ENCODE measurements at regions not wholly inside any gene's neighbourhood (a gene's known extent, or its start where the extent isn't known, plus 50 kb on each side); places are given as distances from the start of the nearest gene placed in this dataset.

DNA sequence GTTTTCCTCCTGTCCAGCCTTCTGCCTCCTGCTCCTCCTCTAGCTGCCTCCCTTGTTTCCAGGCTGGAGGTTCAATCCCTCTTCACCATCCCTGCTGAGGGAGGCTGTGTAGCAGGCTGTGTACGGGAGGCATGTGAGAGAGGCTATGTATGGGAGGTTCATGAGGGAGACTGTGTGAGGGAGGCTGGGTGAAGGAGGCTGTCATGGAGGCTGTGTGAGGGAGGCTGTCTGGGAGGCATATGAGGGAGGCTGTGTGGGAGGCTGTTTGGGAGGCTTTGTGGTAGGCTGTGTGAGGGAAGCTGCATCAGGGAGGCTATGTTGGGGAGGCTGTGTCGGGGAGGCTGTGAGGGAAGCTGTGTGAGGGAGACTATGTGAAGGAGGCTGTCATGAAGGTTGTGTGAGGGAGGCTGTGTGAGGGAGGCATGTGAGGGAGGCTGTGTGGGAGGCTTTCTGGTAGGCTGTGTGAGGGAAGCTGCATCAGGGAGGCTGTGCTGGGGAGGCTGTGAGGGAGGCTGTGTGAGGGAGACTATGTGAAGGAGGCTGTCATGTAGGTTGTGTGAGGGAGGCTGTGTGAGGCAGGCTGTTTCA, 123.7 kb upstream of the RNF32 start:
- Histone ChIP-seq H3K23ac (ENCODE audit: low read length in 2 of 2) (no peak overlapping the region), H4K91ac (ENCODE audit: low read length) (no peak overlapping the region), H3K4me2 (ENCODE audit: low read length, poor library complexity, severe bottlenecking) (no peak overlapping the region), H3K14ac (ENCODE audit: low read length in 2 of 2) (no peak overlapping the region), H3K36me3 (ENCODE audit: control insufficient read depth in 1 of 2, insufficient read depth in 2 of 2, low read depth in 1 of 2, low read length in 2 of 2) (no peaks in the 10 kb centered on the region), H3K4me3 (ENCODE audit: insufficient read depth in 1 of 2, low read depth in 1 of 2, low read length in 2 of 2) (no peak overlapping the region), H2BK5ac (ENCODE audit: low read depth, low read length, poor library complexity, severe bottlenecking) (no peak overlapping the region), H2BK120ac (ENCODE audit: low read depth, low read length) (no peak overlapping the region), H3K9me3 (ENCODE audit: control insufficient read depth, low read length) (peaks cover 14% of the 10 kb centered on the region), H3K27ac (ENCODE audit: low read length, poor library complexity, severe bottlenecking) (no peak overlapping the region), H2BK15ac (ENCODE audit: low read depth, poor library complexity, severe bottlenecking) (no peak overlapping the region), H3K4ac (ENCODE audit: low read depth in 1 of 2, low read length in 2 of 2) (no peak overlapping the region), H3K18ac (ENCODE audit: low read depth in 1 of 2, low read length in 2 of 2) (no peak overlapping the region), H3K4me1 (ENCODE audit: control insufficient read depth, insufficient read depth, low read depth, low read length) (no peaks in the 10 kb centered on the region), H2AFZ (ENCODE audit: low read depth, low read length) (no peak overlapping the region), H2AK5ac (ENCODE audit: low read length, severe bottlenecking) (no peak overlapping the region), H2BK12ac (ENCODE audit: low read length in 2 of 2) (no peak overlapping the region), H3K9ac (ENCODE audit: low read length) (no peak overlapping the region), H3K27me3 (ENCODE audit: control insufficient read depth in 1 of 2, insufficient read depth in 1 of 2, low read length in 2 of 2) (no peaks in the 10 kb centered on the region), H4K8ac (ENCODE audit: low read length) (no peak overlapping the region), H3K79me1 (replicated peaks; ENCODE audit: low read length, poor library complexity, severe bottlenecking) (no peaks in the 10 kb centered on the region)
- WGBS, result 86% methylated on average over 2 of the region's 2 CpGs
- DNase-seq, result no peak

DNA sequence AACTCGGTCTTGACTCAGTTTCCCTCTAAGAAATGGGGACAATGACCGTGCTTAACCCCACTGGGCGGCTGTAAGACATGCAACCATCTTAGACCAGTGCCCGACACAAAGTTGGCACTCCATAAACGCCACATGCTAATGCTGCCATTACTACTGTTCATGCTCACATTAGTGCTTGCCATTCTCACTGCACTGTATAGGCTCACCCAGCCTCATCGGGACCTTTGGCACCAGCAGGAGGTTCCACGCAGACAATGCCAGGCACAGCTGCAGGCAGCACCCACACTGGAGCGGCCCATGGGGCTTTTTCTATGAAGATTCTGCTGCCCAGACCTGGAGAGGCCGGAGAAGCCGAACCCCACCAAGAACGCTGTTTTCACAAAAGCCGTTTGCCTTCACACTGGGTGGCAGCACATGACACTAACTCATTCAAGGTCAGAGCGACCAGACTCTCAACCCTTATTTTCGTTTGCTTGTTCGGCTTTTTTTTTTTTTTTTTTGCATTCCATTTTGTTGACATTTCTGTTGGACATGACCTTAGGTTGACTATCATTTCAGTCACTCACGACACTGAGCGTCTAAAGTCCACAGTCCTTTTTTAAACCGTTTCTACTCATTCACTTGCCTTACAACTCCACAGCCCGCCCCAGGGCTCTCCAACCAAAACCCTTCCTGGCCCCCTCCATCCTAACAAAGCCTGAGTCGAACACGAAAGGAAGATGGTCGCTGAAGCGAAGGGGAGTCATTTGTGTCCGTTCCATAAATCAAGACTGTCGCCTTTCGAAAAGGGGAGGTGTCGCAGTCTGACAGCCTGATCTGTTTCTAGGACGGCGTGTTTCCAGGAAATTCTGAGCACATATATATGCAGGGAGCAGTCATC, 124.4 kb upstream of the RNF32 start:
- no peak overlapping the region for H2BK5ac ChIP-seq (ENCODE audit: low read depth, low read length, poor library complexity, severe bottlenecking)
- WGBS, result 76% methylated on average over 29 of the region's 29 CpGs
- DNase-seq, result no peak
- H2AK5ac ChIP-seq (ENCODE audit: low read length, severe bottlenecking), result no peak overlapping the region
- no peak overlapping the region for H3K4me3 ChIP-seq (ENCODE audit: insufficient read depth in 1 of 2, low read depth in 1 of 2, low read length in 2 of 2)
- H3K9ac ChIP-seq (ENCODE audit: low read length), result no peak overlapping the region
- H3K4me2 ChIP-seq (ENCODE audit: low read length, poor library complexity, severe bottlenecking), result no peak overlapping the region
- no peak overlapping the region for H2AFZ ChIP-seq (ENCODE audit: low read depth, low read length)
- no peak overlapping the region for H4K8ac ChIP-seq (ENCODE audit: low read length)
- no peaks in the 10 kb centered on the region for H3K79me1 ChIP-seq (replicated peaks; ENCODE audit: low read length, poor library complexity, severe bottlenecking)
- H3K14ac ChIP-seq (ENCODE audit: low read length in 2 of 2), result no peak overlapping the region
- no peaks in the 10 kb centered on the region for H3K4me1 ChIP-seq (ENCODE audit: control insufficient read depth, insufficient read depth, low read depth, low read length)
- H4K91ac ChIP-seq (ENCODE audit: low read length), result no peak overlapping the region
- H3K27me3 ChIP-seq (ENCODE audit: control insufficient read depth in 1 of 2, insufficient read depth in 1 of 2, low read length in 2 of 2), result no peaks in the 10 kb centered on the region
- no peak overlapping the region for H3K4ac ChIP-seq (ENCODE audit: low read depth in 1 of 2, low read length in 2 of 2)
- no peak overlapping the region for H2BK120ac ChIP-seq (ENCODE audit: low read depth, low read length)
- H3K27ac ChIP-seq (ENCODE audit: low read length, poor library complexity, severe bottlenecking), result no peak overlapping the region
- no peak overlapping the region for H3K23ac ChIP-seq (ENCODE audit: low read length in 2 of 2)
- H3K18ac ChIP-seq (ENCODE audit: low read depth in 1 of 2, low read length in 2 of 2), result no peak overlapping the region
- no peaks in the 10 kb centered on the region for H3K36me3 ChIP-seq (ENCODE audit: control insufficient read depth in 1 of 2, insufficient read depth in 2 of 2, low read depth in 1 of 2, low read length in 2 of 2)
- peaks cover 19% of the 10 kb centered on the region for H3K9me3 ChIP-seq (ENCODE audit: control insufficient read depth, low read length)
- H2BK12ac ChIP-seq (ENCODE audit: low read length in 2 of 2), result no peak overlapping the region
- no peak overlapping the region for H2BK15ac ChIP-seq (ENCODE audit: low read depth, poor library complexity, severe bottlenecking)

DNA sequence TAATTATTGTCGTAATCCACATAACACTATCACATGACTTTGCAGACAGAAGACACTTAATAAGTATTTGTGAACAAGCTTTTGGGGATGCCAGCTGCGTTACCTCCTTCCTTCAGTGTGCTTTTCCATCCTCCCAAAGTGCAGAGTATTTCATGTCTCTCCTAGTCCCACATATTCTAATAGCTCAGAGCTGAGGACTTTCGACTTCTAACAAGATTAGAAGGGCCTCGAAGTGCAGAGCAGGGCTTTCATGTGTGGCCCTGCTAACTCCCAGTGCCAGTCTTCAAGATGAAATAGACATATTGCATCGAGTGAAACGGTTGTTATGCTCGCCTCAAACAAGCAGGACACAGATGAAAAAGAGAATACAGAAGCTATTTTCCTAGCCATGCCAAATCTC, 125.7 kb upstream of the RNF32 start:
- Histone ChIP-seq H3K27ac (ENCODE audit: low read length, poor library complexity, severe bottlenecking) (no peak overlapping the region), H4K8ac (ENCODE audit: low read length) (no peak overlapping the region), H3K14ac (ENCODE audit: low read length in 2 of 2) (no peak overlapping the region), H2BK120ac (ENCODE audit: low read depth, low read length) (no peak overlapping the region), H3K4me2 (ENCODE audit: low read length, poor library complexity, severe bottlenecking) (no peak overlapping the region), H3K9ac (ENCODE audit: low read length) (no peak overlapping the region), H3K4ac (ENCODE audit: low read depth in 1 of 2, low read length in 2 of 2) (no peak overlapping the region), H3K18ac (ENCODE audit: low read depth in 1 of 2, low read length in 2 of 2) (no peak overlapping the region), H3K23ac (ENCODE audit: low read length in 2 of 2) (no peak overlapping the region), H3K36me3 (ENCODE audit: control insufficient read depth in 1 of 2, insufficient read depth in 2 of 2, low read depth in 1 of 2, low read length in 2 of 2) (no peaks in the 10 kb centered on the region), H2BK15ac (ENCODE audit: low read depth, poor library complexity, severe bottlenecking) (no peak overlapping the region), H2AK5ac (ENCODE audit: low read length, severe bottlenecking) (no peak overlapping the region), H2AFZ (ENCODE audit: low read depth, low read length) (no peak overlapping the region), H3K79me1 (replicated peaks; ENCODE audit: low read length, poor library complexity, severe bottlenecking) (no peaks in the 10 kb centered on the region), H2BK12ac (ENCODE audit: low read length in 2 of 2) (no peak overlapping the region), H3K4me3 (ENCODE audit: insufficient read depth in 1 of 2, low read depth in 1 of 2, low read length in 2 of 2) (no peak overlapping the region), H2BK5ac (ENCODE audit: low read depth, low read length, poor library complexity, severe bottlenecking) (no peak overlapping the region), H3K27me3 (ENCODE audit: control insufficient read depth in 1 of 2, insufficient read depth in 1 of 2, low read length in 2 of 2) (no peaks in the 10 kb centered on the region), H3K9me3 (ENCODE audit: control insufficient read depth, low read length) (peaks cover 31% of the 10 kb centered on the region), H3K4me1 (ENCODE audit: control insufficient read depth, insufficient read depth, low read depth, low read length) (no peaks in the 10 kb centered on the region), H4K91ac (ENCODE audit: low read length) (no peak overlapping the region)
- no peak for DNase-seq
- 68% methylated on average over 7 of the region's 7 CpGs for WGBS

DNA sequence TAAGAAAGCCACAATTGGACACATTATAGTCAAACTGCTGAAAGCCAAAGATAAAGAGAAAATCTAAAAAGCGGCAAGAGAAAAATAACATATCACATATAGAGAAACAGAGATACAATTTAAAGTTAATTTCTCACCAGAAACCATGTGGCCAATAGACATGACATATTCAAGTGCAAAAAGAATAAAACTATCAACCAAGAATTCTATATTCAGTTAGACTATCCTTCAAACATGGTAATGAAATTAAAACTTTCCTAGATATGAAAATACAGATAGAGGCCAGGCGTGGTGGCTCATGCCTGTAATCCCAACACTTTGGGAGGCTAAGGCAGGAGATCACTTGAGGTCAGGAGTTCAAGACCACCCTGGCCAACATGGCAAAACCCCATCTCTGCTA, 129.1 kb upstream of the RNF32 start:
- Histone ChIP-seq H3K9ac (ENCODE audit: low read length) (no peak overlapping the region), H2AFZ (ENCODE audit: low read depth, low read length) (no peak overlapping the region), H4K8ac (ENCODE audit: low read length) (no peak overlapping the region), H4K91ac (ENCODE audit: low read length) (no peak overlapping the region), H2BK120ac (ENCODE audit: low read depth, low read length) (no peak overlapping the region), H3K36me3 (ENCODE audit: control insufficient read depth in 1 of 2, insufficient read depth in 2 of 2, low read depth in 1 of 2, low read length in 2 of 2) (no peaks in the 10 kb centered on the region), H3K14ac (ENCODE audit: low read length in 2 of 2) (no peak overlapping the region), H2AK5ac (ENCODE audit: low read length, severe bottlenecking) (no peak overlapping the region), H3K27me3 (ENCODE audit: control insufficient read depth in 1 of 2, insufficient read depth in 1 of 2, low read length in 2 of 2) (no peaks in the 10 kb centered on the region), H3K4me3 (ENCODE audit: insufficient read depth in 1 of 2, low read depth in 1 of 2, low read length in 2 of 2) (no peak overlapping the region), H3K23ac (ENCODE audit: low read length in 2 of 2) (no peak overlapping the region), H2BK15ac (ENCODE audit: low read depth, poor library complexity, severe bottlenecking) (no peak overlapping the region), H3K4ac (ENCODE audit: low read depth in 1 of 2, low read length in 2 of 2) (no peak overlapping the region), H3K9me3 (ENCODE audit: control insufficient read depth, low read length) (peaks cover 35% of the 10 kb centered on the region), H2BK5ac (ENCODE audit: low read depth, low read length, poor library complexity, severe bottlenecking) (no peak overlapping the region), H3K27ac (ENCODE audit: low read length, poor library complexity, severe bottlenecking) (no peak overlapping the region), H3K18ac (ENCODE audit: low read depth in 1 of 2, low read length in 2 of 2) (no peak overlapping the region), H3K4me2 (ENCODE audit: low read length, poor library complexity, severe bottlenecking) (no peak overlapping the region), H3K79me1 (replicated peaks; ENCODE audit: low read length, poor library complexity, severe bottlenecking) (no peaks in the 10 kb centered on the region), H3K4me1 (ENCODE audit: control insufficient read depth, insufficient read depth, low read depth, low read length) (no peaks in the 10 kb centered on the region), H2BK12ac (ENCODE audit: low read length in 2 of 2) (no peak overlapping the region)
- WGBS, result 67% methylated on average over 1 of the region's 2 CpGs
- no peak for DNase-seq

All from mesenchymal stem cell (in vitro differentiated cells and primary cell).